NCI-H1092 (cell line): ENCODE measurements at regions not wholly inside any gene's neighbourhood (a gene's known extent, or its start where the extent isn't known, plus 50 kb on each side); places are given as distances from the start of the nearest gene placed in this dataset.
"Not testable (repeated sequence)": the region's sequence is repeated elsewhere in the genome, so short reads cannot be mapped to it uniquely, and the experiment has no call there.

Experiments
- DNase-seq: peaks from one replicate; lab custom pipeline; 2025; lab: John Stamatoyannopoulos, UW

DNA sequence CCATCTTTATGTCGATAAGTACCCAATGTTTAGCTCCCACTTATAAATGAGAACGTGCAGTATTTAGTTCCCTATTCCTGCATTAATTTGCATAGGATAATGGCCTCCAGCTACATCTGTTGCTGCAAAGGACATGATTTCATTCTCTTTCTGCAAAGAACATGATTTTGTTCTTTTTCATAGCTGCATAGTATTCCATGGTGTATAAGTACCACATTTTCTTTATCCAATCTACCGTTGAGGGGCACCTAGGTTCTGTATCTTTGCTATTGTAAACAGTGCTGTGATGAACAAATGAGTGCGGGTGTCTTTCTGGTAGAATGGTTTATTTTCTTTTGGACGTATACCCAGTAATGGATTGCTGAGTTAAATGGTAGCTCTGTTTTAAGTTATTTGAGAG lies 63.0 kb downstream of the HLX start:
- DNase-seq = no peak

DNA sequence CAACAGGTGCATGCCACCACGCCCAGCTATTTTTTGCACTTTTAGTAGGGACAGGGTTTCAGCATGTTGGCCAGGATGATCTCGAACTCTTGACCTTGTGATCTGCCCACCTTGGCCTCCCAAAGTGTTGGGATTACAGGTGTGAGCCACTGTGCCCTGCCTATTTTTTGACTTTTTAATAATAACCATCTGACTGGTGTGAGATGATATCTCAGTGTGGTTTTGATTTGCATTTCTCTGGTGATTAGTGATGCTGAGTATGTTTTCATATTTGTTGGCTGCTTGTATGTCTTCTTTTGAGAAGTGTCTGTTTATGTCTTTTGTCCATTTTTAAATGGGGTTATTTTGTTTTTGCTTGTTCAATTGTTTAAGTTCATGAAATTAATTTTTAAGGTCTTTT lies 63.7 kb downstream of the HLX start:
- DNase-seq = not testable (repeated sequence)

DNA sequence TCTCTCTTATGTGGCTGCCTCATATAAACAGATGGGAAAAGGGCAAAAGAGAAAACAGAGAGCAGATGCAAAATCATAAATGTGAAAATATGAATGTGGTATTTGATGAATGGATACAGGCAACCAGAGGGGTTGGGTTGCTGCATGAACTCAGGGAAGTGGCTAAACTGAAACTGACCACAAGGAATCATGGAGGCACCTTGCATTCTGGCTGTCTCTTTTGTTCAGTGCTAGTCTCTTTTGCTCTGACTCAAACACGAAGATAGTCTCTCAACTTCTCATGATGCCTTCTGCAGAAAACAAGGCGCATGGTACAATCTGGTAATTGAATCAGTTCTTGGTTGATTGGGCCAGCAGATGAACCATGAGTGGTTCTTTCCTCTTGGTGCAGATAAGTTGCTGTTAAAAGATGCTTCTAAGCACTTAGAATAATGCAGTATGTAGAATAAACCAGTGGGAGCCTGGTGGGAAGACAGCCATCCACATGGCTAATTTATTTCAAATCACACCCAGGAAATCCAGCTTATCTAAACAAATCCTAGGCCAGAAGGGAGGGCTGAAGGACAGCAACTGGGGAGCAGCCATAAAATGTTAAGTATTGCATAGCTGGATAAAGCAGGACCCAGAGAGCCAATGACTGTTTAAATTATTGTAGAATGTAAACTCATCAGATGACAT lies 64.2 kb downstream of the HLX start:
- no peak for DNase-seq

DNA sequence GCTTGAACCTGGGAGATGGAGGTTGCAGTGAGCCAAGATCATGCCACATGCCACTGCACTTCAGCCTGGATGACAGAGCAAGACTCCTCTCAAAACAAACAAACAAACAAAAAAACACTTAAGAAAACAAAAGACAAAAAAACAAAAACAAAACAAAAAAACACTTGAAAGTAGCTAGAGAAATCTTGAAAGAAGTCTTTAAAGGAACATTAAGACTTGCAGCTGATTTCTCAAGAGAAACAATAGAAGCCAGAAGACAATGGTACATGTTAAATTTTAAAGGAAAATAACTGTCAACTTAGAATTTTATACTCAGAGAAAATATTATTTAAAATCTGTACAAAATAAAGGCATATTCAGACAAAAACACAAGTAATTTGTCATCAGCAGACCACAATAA lies 71.3 kb downstream of the HLX start:
- no peak for DNase-seq

DNA sequence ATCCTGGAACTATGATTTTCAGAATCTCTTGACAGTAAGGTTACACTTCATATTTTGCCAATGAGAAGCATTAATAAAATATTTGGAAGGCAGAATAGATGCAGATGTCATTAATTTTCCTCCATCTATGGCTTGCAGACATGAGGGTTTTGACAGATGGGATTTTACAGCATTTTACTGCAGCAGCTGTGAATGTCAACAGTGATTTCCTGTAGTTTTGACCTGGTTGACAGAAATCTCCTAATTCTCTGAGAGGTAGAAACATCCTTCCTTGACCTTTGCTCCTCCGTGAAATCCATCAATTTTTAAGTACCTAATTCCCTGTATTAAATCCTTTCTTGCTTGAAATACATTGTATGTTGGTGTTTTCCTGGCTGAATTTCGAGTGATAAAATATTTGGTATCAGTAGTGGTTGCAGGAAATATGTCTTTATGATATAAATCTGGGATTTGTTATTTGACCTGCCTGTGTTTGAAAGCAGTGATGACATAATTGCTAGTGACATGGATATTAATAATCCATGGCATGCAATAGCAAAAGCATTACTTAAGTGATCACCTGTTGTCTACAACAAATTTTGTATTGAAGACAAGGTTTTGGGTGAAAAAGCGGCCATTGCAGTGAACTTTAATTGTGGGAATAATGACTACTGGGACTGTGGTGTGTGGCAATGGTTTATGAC lies 73.9 kb downstream of the HLX start:
- DNase-seq = no peak

DNA sequence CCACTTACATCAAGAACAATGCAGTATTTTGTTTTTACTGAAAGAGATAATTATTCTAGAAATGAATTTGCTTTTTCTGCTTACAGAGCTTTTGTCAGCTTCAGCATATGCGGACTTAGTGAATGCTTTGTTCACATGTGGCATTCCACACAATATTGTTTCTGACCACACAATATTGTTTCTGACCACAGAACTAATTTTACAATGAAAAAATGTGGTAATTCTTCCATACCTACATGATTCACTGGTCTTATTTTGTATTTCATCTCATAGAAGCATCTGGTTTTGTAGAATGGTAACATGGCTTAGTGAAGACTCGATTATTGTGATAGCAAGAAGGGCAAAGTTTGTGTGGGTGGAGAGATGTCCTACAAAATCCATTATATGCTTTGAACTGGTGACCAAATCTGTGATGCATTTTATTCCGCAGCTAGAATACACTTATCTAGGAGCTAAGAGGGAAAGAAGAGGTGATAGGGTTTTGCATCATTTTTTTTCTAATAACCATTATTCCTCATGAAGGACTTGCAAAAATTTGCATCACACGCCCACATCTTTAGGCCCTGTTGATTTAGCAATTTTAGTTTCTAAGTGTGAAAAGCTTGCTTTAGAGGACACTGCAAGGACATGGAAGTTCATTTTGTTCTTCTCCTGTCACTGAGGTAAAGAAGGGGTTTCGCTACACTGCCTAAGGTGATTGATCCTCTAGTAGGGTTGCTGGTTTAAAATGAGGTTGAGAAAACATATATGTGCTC lies 75.3 kb downstream of the HLX start:
- no peak for DNase-seq

DNA sequence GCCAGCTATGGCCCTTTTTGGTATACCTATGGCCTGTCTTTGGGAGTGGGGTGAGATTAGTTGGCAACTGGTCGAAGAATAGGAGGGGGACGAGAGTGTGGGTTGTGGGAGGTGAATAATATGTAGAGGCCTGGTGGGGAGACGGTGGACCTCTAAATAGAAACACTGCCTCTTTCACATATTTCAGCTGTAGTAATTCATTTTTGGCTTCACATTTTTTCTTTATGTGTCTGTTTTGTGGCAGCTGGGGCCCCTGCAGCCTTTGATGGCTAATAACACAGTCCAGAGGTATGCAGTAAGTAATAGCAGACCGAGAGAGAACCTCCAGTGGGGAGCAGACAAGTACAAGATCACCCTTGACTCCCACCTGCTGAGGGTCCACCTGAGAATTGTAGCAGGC lies 75.9 kb downstream of the HLX start:
- no peak for DNase-seq

DNA sequence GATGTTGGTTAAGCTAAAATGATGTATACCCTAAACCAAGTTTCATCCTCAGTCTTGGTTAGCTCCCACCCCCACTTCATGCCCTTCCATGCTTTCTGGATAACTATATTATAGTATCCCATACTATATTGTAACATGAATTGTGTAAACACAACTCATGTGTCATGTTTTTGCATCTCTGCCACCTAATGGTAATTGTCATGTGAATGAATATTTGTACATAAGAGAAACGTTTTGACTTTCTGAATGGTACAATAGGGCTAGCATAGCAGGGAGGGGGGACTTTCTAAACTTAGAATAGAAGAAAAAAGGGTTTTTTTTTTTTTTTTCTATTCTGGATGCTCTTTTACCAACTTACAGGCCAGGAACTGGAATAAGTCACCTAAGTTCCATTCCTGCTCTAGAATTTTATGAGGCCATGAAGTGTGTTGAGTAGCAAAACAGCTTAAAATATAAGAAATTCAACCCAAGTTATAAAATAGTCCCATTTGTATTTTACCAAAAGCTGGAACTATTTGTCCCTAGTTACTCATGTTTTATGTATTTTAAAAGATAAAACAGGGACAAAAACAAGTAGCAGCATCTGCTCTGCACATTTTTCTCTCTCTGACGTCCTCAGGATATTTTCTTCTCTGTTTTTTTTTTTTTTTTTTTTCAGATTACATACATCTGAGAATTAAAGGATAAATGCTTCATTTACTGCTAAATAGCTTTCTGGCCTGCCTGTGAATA lies 77.4 kb downstream of the HLX start:
- no peak for DNase-seq

DNA sequence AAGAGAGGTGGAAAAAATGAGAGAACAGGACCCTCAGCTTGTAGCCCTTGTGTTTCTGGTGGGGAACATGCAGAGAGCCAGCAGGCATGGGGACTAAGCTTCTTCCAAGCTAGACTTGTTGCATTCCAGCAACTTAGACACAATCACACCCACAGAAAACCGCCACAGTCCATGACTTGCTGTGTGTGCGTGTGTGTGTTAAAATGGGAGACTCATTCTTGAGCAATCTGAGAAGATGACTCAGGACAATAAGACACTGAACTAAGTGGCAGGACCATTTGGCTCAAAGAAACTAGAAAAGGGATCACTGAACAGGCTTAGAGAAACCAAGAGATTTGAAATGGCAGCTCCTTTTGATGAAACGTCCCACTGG lies 78.0 kb downstream of the HLX start:
- DNase-seq = no peak

DNA sequence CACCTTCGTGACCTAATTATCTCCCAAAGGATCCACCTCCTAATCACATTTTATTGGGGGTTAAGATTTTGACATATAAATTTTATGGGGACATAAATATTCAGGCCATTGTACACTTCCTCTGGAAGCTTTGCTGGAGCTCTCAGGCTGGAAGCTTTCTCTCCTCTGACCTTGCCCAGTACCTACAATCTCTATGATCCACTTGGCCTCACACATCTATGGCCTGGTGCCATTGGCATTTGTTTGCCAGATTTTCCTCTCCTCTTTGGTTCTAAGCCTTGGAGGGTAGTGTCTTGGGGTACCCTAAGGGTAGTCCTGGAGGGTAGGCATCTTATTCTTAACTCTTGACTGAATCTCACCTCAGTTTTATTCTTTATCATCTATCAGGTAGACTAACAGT lies 79.0 kb downstream of the HLX start:
- no peak for DNase-seq

DNA sequence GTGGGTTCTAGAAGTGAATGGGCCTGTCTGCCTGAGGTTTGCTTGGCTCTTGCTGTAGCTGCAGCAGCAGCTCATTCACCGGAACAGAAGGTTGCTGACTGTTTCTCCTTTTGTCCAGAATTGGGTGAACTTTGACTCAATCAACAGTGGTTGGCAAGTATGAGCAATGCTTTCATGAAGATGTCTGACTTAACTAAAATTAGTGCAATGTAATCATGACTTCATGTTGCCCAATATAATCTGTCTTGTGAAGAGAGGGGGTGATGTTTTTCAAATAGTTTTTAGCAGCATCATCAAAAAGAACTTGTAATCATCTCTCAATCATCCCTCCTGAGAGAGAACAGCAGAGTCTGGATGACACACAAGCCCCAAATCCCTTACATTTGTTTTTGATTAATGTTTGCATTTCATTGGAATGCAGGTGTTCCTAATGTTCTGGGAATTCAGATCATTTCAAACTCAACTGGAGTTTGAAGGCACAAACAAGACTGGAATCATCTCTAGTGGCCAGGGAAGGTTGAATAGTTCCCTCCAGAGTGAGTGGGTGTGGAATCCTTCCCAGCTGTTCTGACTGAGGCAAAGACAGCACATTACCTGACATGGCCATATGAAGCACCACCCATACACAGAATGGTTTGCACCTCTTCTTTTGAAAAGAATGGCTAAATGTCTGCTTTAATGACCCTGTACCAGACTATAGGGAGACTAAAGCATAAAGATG lies 82.9 kb downstream of the HLX start:
- DNase-seq = no peak

DNA sequence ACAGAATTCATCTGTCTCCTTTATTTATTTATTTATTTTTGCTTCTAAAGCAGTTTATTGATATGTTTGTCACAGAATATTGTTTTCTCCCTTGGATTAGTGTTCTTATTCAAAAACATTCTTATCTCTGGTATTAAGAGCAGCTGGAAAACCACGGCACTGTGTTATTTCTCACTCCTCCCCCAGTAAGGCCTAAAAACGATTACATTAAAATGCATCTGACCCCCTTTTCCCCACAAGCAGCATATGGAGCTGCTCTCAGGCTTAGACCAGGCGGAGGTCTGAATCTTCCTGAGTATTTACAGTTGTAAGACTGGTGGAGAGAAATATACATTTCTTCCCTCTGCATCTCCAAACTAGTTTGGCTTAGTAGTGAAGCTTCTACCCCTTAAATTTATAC lies 86.8 kb downstream of the HLX start:
- DNase-seq = no peak

DNA sequence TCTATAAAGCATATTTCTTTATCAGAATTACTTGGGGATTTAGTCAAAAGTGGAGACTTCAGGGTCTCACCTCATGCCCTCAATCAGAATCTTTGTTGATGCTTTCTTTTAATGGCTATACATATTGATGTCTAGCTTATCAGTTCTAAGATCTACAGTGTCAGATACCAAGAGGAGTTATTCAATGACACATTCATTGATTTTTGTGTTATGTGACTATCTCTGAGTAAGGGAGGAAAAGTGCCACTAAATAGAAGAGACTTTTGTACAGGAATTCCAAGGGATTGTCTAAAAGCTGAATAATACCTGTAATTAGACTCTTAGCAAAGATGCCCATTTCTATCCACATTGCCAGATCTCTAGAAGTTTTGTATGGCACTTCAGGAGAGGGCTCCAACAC lies 87.2 kb downstream of the HLX start:
- no peak for DNase-seq

DNA sequence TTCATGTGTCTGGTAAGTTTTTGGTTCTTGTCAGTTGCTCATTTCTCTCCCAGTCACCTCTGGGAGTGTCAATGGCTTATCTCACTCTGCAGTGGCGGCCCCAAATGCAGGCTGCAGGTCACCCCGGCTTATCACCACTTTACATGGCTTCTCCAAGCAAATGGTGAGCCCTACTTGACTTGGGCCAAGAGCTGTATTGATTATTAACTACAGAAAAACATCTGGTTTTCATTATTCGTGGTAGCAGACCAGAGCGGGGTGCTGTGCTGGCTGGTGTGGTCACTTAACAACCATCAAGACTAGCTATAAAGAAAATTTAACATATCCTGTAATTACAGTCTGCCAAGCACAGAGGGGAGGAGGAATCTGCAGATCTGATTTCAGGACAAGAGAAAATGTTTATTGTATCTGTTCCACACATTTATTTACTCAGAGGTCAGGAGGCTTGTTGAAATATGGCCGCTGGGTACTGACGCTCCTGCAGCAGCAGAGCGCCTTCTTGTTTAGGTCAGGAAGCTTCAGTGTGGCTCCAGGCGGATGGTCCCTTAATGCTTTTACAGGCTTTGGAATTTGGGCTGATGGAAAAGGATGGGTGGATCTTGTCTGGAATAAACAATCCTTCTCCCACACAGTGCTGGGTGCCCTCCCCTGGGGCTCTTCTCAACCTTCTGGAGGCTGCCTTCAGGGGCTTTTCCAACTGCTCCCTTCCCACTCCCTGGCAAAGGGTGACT lies 87.8 kb downstream of the HLX start:
- DNase-seq = no peak

DNA sequence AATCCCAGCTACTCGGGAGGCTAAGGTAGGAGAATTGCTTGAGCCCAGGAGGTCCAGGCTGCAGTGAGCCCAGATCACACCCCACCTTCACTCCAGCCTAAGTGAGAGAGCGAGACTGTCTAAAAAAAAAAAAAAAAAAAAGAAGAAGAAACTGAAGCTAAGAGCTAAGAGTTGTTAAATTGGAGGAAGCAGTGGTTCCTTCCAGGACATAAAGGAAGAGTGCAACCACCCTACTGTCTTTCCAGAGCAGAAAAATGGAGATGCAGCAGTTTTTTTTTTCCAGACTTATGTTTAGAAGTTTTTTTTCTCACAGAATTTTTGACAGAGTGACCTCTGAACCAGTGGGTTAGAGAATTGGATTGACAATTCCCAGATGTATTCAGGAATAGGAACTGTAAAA lies 88.7 kb downstream of the HLX start:
- DNase-seq = no peak

DNA sequence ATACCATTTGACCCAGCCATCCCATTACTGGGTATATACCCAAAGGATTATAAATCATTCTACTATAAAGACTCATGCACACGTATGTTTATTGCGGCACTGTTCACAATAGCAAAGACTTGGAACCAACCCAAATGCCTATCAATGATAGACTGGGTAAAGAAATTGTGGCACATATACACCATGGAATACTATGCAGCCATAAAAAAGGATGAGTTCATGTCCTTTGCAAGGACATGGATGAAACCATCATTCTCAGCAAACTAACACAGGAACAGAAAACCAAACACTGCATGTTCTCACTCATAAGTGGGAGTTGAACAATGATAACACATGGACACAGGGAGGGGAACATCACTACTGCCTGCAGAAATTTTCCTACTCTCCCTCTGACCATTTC lies 90.0 kb downstream of the HLX start:
- DNase-seq = not testable (repeated sequence)

DNA sequence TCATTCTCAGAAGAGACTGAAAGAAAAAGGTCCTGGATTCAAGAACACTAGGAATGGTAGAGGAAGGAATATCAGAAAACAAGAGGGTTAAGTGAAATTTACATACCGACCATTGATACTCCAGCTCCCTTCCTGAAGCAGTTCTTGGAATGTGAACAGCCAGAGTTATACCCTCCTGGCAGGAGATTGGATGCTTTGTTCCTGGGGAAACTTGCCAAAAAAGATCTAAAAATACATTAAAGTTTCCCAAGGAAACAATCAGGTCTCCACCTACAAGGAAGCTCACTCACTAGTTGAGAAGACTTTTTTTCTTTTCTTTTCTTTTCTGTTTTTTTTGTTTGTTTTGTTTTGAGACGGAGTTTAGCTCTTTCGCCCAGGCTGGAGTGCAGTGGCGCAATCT lies 91.1 kb downstream of the HLX start:
- DNase-seq = no peak

DNA sequence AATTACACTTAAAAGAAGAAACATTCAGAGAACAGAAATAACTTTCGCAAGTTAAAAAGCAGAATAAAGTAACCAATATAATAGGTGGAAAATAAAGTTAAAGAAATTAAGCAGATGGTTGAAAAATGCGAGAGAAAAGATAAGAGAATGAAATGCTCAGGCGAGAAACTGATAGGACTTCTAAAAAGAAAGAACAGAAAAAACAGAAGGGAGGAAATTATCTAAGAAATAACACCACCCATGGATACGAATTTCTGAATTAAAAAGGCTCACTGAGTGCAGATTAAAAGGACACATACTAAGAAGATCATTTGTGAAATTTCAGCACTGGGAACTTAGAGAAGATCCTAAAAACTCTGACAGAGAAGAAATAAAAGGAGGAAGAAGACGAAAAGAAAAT lies 92.0 kb downstream of the HLX start:
- DNase-seq = no peak

DNA sequence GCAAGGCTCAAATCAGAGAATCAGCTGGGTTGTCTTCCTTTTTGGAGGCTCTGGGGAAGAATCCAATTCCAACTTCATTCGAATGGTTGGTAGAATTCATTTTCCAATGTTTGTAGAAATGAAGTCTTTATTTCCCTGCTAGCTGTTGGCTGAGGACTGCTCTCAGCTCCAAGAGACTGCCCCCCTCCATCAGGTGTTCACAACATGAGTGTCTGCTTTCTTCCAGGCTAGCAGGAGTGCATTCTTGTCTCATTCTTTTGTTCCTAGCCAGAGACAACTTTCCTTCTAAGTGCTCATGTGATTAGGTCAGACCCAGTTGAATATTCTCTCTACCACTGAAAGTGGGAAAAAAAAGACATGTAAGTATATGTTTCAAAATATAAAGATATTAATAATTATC lies 95.2 kb downstream of the HLX start:
- no peak for DNase-seq

DNA sequence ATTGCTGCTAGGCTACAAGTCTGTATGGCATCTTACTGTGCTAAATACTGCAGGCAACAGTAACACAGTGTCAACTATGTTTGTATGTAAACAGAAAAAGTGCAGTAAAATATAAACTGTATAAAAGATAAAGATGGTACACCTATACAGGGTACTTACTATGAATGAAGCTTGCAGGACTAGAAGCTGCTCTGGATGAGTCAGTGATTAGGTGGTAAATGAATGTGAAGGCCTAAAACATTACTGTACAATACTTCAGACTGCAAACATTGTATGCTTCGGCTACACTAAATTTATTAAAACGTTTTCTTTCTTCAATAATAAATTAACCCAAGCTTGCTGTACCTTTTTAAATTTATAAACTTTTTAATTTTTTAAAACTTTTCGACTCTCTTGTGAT lies 97.1 kb downstream of the HLX start:
- DNase-seq = no peak

DNA sequence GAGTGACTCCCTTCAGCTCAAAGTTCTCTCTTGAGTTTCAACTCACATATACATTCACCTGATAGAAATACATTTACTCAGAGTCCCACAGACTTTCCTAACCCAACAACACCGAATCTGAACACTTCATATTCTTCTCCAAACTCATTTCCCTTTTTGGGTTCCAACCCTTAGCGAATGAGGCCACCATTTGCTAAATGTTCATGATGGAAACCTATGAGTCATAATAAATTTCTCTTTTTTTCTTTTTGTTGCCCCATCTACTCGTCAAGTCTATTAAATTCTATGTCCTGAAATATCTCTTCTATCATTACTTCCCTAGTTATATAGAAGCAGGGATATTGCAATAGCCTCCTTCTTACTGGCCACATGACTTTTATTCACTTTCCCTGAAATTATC lies 100.1 kb downstream of the HLX start:
- no peak for DNase-seq
